Stimulated activated CD4-positive, alpha-beta T cell treated with anti-CD3 and anti-CD28 coated beads, Interleukin-1b, Interleukin-23, amount 100 ng/mL, for 48 hours (primary cell): ENCODE measurements at regions not wholly inside any gene's neighbourhood (a gene's known extent, or its start where the extent isn't known, plus 50 kb on each side); places are given as distances from the start of the nearest gene placed in this dataset.

ENCODE experiments used
- DNase-seq: peaks from one replicate; pipeline ENCODE4 v3.0.0-alpha.2; 2020

- no peak for DNase-seq
Measured at GRCh38 chr20:39523405-39523804, 561.3 kb downstream of the DHX35 start.

- no peak for DNase-seq
Measured at GRCh38 chr20:39518654-39519053, 556.5 kb downstream of the DHX35 start.

GRCh38 chr20:39516964-39517363, 554.8 kb downstream of the DHX35 start:
- no peak for DNase-seq

- no peak for DNase-seq
Measured at GRCh38 chr20:39504710-39505094, 542.6 kb downstream of the DHX35 start.

- DNase-seq, result no peak
Measured at GRCh38 chr20:39503902-39504709, 542.0 kb downstream of the DHX35 start.

GRCh38 chr20:39492223-39492797, 530.2 kb downstream of the DHX35 start:
- no peak for DNase-seq

GRCh38 chr20:39491711-39492110, 529.6 kb downstream of the DHX35 start:
- DNase-seq, result no peak

- no peak for DNase-seq
Measured at GRCh38 chr20:39489986-39490560, 527.9 kb downstream of the DHX35 start.

GRCh38 chr20:39480276-39481043, 518.3 kb downstream of the DHX35 start:
- no peak for DNase-seq

- no peak for DNase-seq
Measured at GRCh38 chr20:39479196-39479810, 517.2 kb downstream of the DHX35 start.

GRCh38 chr20:39474879-39475278, 512.7 kb downstream of the DHX35 start:
- DNase-seq, result no peak

GRCh38 chr20:39473536-39473935, 511.4 kb downstream of the DHX35 start:
- DNase-seq, result no peak

- no peak for DNase-seq
Measured at GRCh38 chr20:39468703-39469102, 506.6 kb downstream of the DHX35 start.

GRCh38 chr20:39464238-39464637, 502.1 kb downstream of the DHX35 start:
- DNase-seq, result no peak

GRCh38 chr20:39462416-39462945, 500.3 kb downstream of the DHX35 start:
- no peak for DNase-seq

- no peak for DNase-seq
Measured at GRCh38 chr20:39458452-39458851, 496.3 kb downstream of the DHX35 start.

GRCh38 chr20:39453890-39454289, 491.7 kb downstream of the DHX35 start:
- no peak for DNase-seq

GRCh38 chr20:39452583-39453340, 490.6 kb downstream of the DHX35 start:
- no peak for DNase-seq

- no peak for DNase-seq
Measured at GRCh38 chr20:39451386-39451785, 489.2 kb downstream of the DHX35 start.

- no peak for DNase-seq
Measured at GRCh38 chr20:39446397-39446796, 484.3 kb downstream of the DHX35 start.

GRCh38 chr20:39445095-39445494, 483.0 kb downstream of the DHX35 start:
- no peak for DNase-seq

GRCh38 chr20:39433466-39433865, 471.3 kb downstream of the DHX35 start:
- no peak for DNase-seq
